Osteoblast (primary cell): ENCODE measurements at regions not wholly inside any gene's neighbourhood (a gene's known extent, or its start where the extent isn't known, plus 50 kb on each side); places are given as distances from the start of the nearest gene placed in this dataset.
"Not testable (repeated sequence)": the region's sequence is repeated elsewhere in the genome, so short reads cannot be mapped to it uniquely, and the experiment has no call there.

ENCODE experiments used
- DNase-seq: peaks from one replicate; pipeline ENCODE4 v3.0.0; 2011; ENCODE audit warnings: low spot score, mixed read lengths; ENCODE audit not compliant: insufficient read length; ENCODE audit errors: missing footprints
- H2AFZ ChIP-seq: 2 replicates; pipeline ENCODE4 v1.6.0; 2011; ENCODE audit warnings: mild to moderate bottlenecking, low read length
- H3K27ac ChIP-seq: 2 replicates; pipeline ENCODE4 v1.5.1; 2011; ENCODE audit warnings: mild to moderate bottlenecking, low read depth, low read length, moderate library complexity
- H3K27me3 ChIP-seq: 2 replicates; pipeline ENCODE4 v1.6.0; 2012; ENCODE audit warnings: mild to moderate bottlenecking, control low read depth, inconsistent platforms, low read length, moderate library complexity; ENCODE audit not compliant: insufficient read depth
- H3K36me3 ChIP-seq: 2 replicates; pipeline ENCODE4 v1.5.1; 2011; ENCODE audit warnings: mild to moderate bottlenecking, low read length, control low read depth, moderate library complexity; ENCODE audit not compliant: insufficient read depth
- H3K4me1 ChIP-seq: 2 replicates; pipeline ENCODE4 v1.5.1; 2011; ENCODE audit warnings: mild to moderate bottlenecking, low read length, control low read depth, moderate library complexity; ENCODE audit not compliant: insufficient read depth
- H3K4me2 ChIP-seq: 2 replicates; pipeline ENCODE4 v1.6.0; 2011; ENCODE audit warnings: mild to moderate bottlenecking, low read length; ENCODE audit not compliant: insufficient read depth
- H3K4me3 ChIP-seq: fragments of 200-600 bp; sonication (generic); 3 replicates; pipeline ENCODE4 v1.5.1; 2012; ENCODE audit warnings: mild to moderate bottlenecking, low read length, inconsistent platforms; ENCODE audit not compliant: insufficient read depth
- H3K79me2 ChIP-seq: 2 replicates; pipeline ENCODE4 v1.6.0; 2012; ENCODE audit warnings: mild to moderate bottlenecking, low read length, control low read depth, inconsistent platforms; ENCODE audit not compliant: insufficient read depth
- H3K9me3 ChIP-seq: 2 replicates; pipeline ENCODE4 v1.5.1; 2011; ENCODE audit warnings: low read depth, low read length, control low read depth
- H4K20me1 ChIP-seq: 2 replicates; pipeline ENCODE4 v1.6.0; 2012; ENCODE audit warnings: mild to moderate bottlenecking, low read length, control low read depth; ENCODE audit not compliant: insufficient read depth
- CTCF ChIP-seq: IDR thresholded peaks from 2 replicates; pipeline ENCODE4 v1.5.1; 2011; ENCODE audit warnings: mild to moderate bottlenecking, low read depth, low read length, moderate library complexity; ENCODE audit errors: extremely low read depth

GRCh38 chr14:105765893-105766614, 239.7 kb downstream of the TMEM121 start:
- H4K20me1 ChIP-seq, result no peaks in the 10 kb centered on the region
- no peaks in the 10 kb centered on the region for H3K9me3 ChIP-seq
- no peak overlapping the region for H3K27ac ChIP-seq
- no peak overlapping the region for H3K4me3 ChIP-seq
- no peak for TF ChIP-seq CTCF
- DNase-seq, result peak; percentile 41
- H3K36me3 ChIP-seq, result no peaks in the 10 kb centered on the region
- H3K4me1 ChIP-seq, result no peaks in the 10 kb centered on the region
- H2AFZ ChIP-seq, result no peak overlapping the region
- no peaks in the 10 kb centered on the region for H3K27me3 ChIP-seq
- H3K4me2 ChIP-seq, result no peak overlapping the region
- H3K79me2 ChIP-seq, result no peaks in the 10 kb centered on the region

GRCh38 chr14:105767315-105767714, 240.9 kb downstream of the TMEM121 start:
- Histone ChIP-seq H3K79me2 (no peaks in the 10 kb centered on the region), H3K27me3 (no peaks in the 10 kb centered on the region), H3K4me1 (no peaks in the 10 kb centered on the region), H3K36me3 (no peaks in the 10 kb centered on the region), H3K9me3 (no peaks in the 10 kb centered on the region), H2AFZ (no peak overlapping the region), H3K4me3 (no peak overlapping the region), H3K4me2 (no peak overlapping the region), H3K27ac (no peak overlapping the region), H4K20me1 (no peaks in the 10 kb centered on the region)
- TF ChIP-seq CTCF, result no peak
- no peak for DNase-seq

DNA sequence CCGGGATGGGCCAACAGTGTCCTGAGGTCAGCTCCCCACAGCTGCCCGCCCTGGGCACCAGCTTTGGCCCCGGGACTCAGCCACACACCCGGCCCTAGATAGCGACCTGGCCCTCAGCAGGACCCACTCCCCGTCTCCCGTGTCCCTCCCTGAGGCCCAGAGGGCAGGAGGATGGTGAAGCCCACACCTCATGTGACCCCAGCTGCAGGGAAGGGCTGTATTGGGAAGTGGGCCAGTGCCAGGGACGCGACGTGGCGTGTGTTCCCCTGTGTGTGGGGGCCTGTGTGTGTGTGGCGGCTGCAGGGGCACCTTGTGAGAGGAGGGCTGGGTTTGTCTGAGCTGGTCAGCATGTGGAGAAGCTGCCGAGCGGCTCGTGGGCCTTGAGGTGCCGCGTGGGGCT, 241.7 kb downstream of the TMEM121 start:
- H2AFZ ChIP-seq, H3K4me1 ChIP-seq, H4K20me1 ChIP-seq, H3K9me3 ChIP-seq, H3K4me3 ChIP-seq, DNase-seq, H3K27me3 ChIP-seq, H3K79me2 ChIP-seq, H3K4me2 ChIP-seq, H3K27ac ChIP-seq, H3K36me3 ChIP-seq: not testable (repeated sequence)

DNA sequence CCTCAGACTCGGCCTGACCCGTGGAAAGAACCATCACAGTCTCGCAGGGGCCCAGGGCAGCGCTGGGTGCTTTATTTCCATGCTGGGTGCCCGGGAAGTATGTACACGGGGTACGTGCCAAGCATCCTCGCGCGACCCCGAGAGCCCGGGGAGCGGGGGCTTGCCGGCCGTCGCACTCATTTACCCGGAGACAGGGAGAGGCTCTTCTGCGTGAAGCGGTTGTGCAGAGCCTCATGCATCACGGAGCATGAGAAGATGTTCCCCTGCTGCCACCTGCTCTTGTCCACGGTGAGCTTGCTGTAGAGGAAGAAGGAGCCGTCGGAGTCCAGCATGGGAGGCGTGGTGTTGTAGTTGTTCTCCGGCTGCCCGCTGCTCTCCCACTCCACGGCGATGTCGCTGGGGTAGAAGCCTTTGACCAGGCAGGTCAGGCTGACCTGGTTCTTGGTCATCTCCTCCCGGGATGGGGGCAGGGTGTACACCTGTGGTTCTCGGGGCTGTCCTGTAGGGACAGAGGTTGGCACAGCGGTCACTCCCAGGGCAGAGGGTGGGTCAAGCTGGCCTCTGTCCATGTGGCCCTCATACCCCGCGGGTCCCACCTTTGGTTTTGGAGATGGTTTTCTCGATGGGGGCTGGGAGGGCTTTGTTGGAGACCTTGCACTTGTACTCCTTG, 242.8 kb downstream of the TMEM121 start:
- H3K27ac ChIP-seq, H3K36me3 ChIP-seq, H4K20me1 ChIP-seq, H3K9me3 ChIP-seq, H3K27me3 ChIP-seq, H3K79me2 ChIP-seq, H3K4me2 ChIP-seq, H3K4me1 ChIP-seq, H2AFZ ChIP-seq, H3K4me3 ChIP-seq, DNase-seq: not testable (repeated sequence)

- H3K27me3 ChIP-seq, H3K36me3 ChIP-seq, H3K27ac ChIP-seq, H3K4me3 ChIP-seq, H3K9me3 ChIP-seq, H3K79me2 ChIP-seq, H2AFZ ChIP-seq, H4K20me1 ChIP-seq, H3K4me2 ChIP-seq, DNase-seq, H3K4me1 ChIP-seq: not testable (repeated sequence)
These were observed 244.3 kb downstream of the TMEM121 start for GRCh38 chr14:105770619-105771216.

GRCh38 chr14:105771261-105772226, 245.2 kb downstream of the TMEM121 start:
- H3K4me3 ChIP-seq, H3K36me3 ChIP-seq, H3K27me3 ChIP-seq, H3K9me3 ChIP-seq, DNase-seq, H3K79me2 ChIP-seq, H3K4me2 ChIP-seq, H2AFZ ChIP-seq, H3K4me1 ChIP-seq, H3K27ac ChIP-seq, H4K20me1 ChIP-seq: not testable (repeated sequence)
